NT2/D1 (cell line): ENCODE measurements at regions not wholly inside any gene's neighbourhood (a gene's known extent, or its start where the extent isn't known, plus 50 kb on each side); places are given as distances from the start of the nearest gene placed in this dataset.

Experiments used
- DNase-seq: peaks from one replicate; pipeline ENCODE4 v3.0.0-alpha.2; 2011; ENCODE audit warnings: low read depth, low spot score
- H3K27me3 ChIP-seq: 2 replicates; pipeline ENCODE4 v1.6.0; 2011; ENCODE audit warnings: mild to moderate bottlenecking; ENCODE audit not compliant: insufficient read length, insufficient read depth
- H3K36me3 ChIP-seq: 2 replicates; pipeline ENCODE4 v1.6.1; 2011; ENCODE audit warnings: mild to moderate bottlenecking, low read length, mixed read lengths; ENCODE audit not compliant: insufficient read depth, insufficient read length
- H3K4me1 ChIP-seq: 2 replicates; pipeline ENCODE4 v1.5.1; 2011; ENCODE audit not compliant: insufficient read depth, insufficient read length
- H3K4me3 ChIP-seq: 2 replicates; pipeline ENCODE4 v1.5.1; 2011; ENCODE audit warnings: low read depth; ENCODE audit not compliant: insufficient read length
- H3K9ac ChIP-seq: 2 replicates; pipeline ENCODE4 v1.6.0; 2011; ENCODE audit warnings: low read depth; ENCODE audit not compliant: insufficient read length
- H3K9me3 ChIP-seq: 2 replicates; pipeline ENCODE4 v1.5.1; 2011; ENCODE audit warnings: mild to moderate bottlenecking, low read length; ENCODE audit not compliant: insufficient read depth
- SUZ12 ChIP-seq: IDR thresholded peaks from 2 replicates; pipeline ENCODE4 v1.6.1; 2011; ENCODE audit not compliant: insufficient read length, insufficient read depth; ENCODE audit errors: extremely low read depth
- YY1 ChIP-seq: IDR thresholded peaks from 2 replicates; pipeline ENCODE4 v1.6.1; 2011; ENCODE audit not compliant: insufficient read length, insufficient read depth
- ZNF274 ChIP-seq: IDR thresholded peaks from 2 replicates; pipeline ENCODE4 v1.6.1; 2011; ENCODE audit warnings: mild to moderate bottlenecking, low read depth, low read length

DNA sequence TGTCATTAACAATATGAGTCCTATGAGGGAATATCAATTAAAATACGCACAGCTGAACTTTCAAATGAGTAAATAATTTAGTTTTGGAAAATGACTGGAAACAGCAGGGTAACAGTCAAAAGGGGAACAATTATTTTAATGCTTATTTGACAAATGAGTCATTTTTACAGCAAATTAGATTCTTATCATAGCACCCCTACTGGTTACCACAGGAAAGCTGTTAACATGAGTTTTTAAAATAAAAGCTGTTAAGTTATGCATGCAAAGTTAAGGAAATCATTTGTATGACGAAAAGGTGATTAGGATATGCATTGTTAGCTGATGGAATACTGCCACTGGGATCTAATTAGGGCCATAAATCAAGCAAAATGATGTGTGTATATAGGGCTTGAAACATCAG lies 435.1 kb upstream of the MEIS1 start:
- no peaks in the 10 kb centered on the region for H3K9me3 ChIP-seq
- TF ChIP-seq ZNF274: no peak
- TF ChIP-seq SUZ12: no peak
- TF ChIP-seq YY1: no peak
- no peak overlapping the region for H3K4me3 ChIP-seq

GRCh38 chr2:65999103-65999502 lies 435.8 kb upstream of the MEIS1 start:
- Histone ChIP-seq H3K27me3 (no peaks in the 10 kb centered on the region), H3K9ac (no peak overlapping the region), H3K4me3 (no peak overlapping the region), H3K36me3 (no peaks in the 10 kb centered on the region), H3K9me3 (no peaks in the 10 kb centered on the region), H3K4me1 (no peaks in the 10 kb centered on the region)
- TF ChIP-seq SUZ12: no peak
- no peak for TF ChIP-seq ZNF274
- no peak for TF ChIP-seq YY1
- DNase-seq: no peak

More for the DNA sequence above, 435.1 kb upstream of the MEIS1 start:
- H3K27me3 ChIP-seq: no peaks in the 10 kb centered on the region
- H3K9ac ChIP-seq: no peak overlapping the region
- H3K36me3 ChIP-seq: no peaks in the 10 kb centered on the region
- no peaks in the 10 kb centered on the region for H3K4me1 ChIP-seq
- DNase-seq: no peak

DNA sequence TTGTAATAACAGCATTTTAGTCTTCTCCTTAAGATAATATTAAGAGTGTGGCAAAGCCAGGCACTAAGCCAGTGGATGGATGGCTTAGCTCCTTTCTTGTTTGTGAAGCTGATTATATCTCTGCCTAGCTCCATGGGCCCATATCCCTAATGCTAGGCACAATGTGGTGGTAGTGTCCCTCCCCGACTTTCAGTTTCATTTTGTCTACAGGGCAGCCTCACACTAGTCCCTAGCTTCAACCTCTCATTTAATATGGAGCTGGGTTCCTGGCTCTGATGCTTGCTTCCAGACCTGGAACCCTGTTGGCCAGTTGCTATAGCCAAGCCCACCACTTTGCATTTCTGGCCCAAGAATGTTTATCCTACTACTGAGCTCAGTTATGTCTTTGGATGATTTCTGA lies 437.0 kb upstream of the MEIS1 start:
- no peaks in the 10 kb centered on the region for H3K36me3 ChIP-seq
- H3K9ac ChIP-seq: no peak overlapping the region
- TF ChIP-seq SUZ12 (no peak), YY1 (no peak), ZNF274 (no peak)
- no peaks in the 10 kb centered on the region for H3K27me3 ChIP-seq
- no peaks in the 10 kb centered on the region for H3K9me3 ChIP-seq
- DNase-seq: no peak
- H3K4me3 ChIP-seq: no peak overlapping the region
- H3K4me1 ChIP-seq: no peaks in the 10 kb centered on the region

- no peaks in the 10 kb centered on the region for H3K36me3 ChIP-seq
- no peaks in the 10 kb centered on the region; the same call in 1 of the 2 replicates for H3K9me3 ChIP-seq
- no peak overlapping the region for H3K4me3 ChIP-seq
- no peak for DNase-seq
- H3K4me1 ChIP-seq: no peaks in the 10 kb centered on the region
- no peak overlapping the region for H3K9ac ChIP-seq
- TF ChIP-seq SUZ12: no peak
- TF ChIP-seq YY1: no peak
- TF ChIP-seq ZNF274: no peak
- H3K27me3 ChIP-seq: no peaks in the 10 kb centered on the region
Measured at GRCh38 chr2:65992198-65992554, 442.7 kb upstream of the MEIS1 start.

DNA sequence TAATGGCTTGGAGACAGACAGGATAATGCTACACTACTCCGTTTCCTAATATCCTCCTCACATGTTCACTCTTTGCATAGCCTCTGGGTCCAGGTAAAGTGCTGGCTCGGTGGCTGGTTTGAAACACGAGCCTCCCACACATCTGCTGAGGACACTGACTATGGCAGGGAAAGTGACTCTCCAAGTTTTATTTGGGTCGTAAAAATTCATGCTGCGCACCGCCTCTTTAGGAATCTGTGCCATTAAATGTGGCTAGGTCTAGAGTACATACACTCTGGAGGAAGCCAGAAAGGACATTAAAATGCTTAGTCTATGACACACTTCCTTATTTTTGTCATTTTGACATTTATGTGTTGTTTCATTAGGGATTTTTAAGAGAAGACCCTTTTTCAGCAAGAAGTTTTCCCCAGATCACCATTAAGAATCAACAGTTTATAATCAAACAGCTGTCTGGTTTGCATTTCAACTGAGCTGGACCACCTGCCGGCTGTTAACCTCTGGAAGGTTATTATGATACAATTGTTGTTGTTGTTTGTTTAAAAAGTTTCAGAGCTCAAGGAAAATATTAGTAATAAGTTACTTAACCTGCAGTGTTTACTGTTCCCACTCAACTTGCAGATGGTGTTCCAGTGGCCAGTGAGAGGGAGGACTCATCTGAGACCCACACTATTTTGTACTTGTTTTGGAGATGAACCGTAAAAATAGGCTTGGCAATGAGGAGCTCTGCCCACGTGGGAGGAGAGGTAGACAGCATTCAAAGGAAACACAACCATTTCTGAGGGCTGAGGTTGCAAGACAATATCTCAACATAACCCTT lies 443.3 kb upstream of the MEIS1 start:
- H3K9ac ChIP-seq: no peak overlapping the region
- no peaks in the 10 kb centered on the region for H3K36me3 ChIP-seq
- TF ChIP-seq YY1: no peak
- no peak for TF ChIP-seq ZNF274
- TF ChIP-seq SUZ12: no peak
- H3K9me3 ChIP-seq: no peaks in the 10 kb centered on the region; the same call in 1 of the 2 replicates
- H3K4me3 ChIP-seq: no peak overlapping the region
- H3K4me1 ChIP-seq: no peaks in the 10 kb centered on the region
- no peaks in the 10 kb centered on the region for H3K27me3 ChIP-seq
- DNase-seq: no peak

- no peak overlapping the region for H3K9ac ChIP-seq
- no peaks in the 10 kb centered on the region for H3K36me3 ChIP-seq
- no peaks in the 10 kb centered on the region; the same call in 1 of the 2 replicates for H3K9me3 ChIP-seq
- no peaks in the 10 kb centered on the region for H3K4me1 ChIP-seq
- H3K4me3 ChIP-seq: no peak overlapping the region
- TF ChIP-seq ZNF274 (no peak), SUZ12 (no peak), YY1 (no peak)
- H3K27me3 ChIP-seq: no peaks in the 10 kb centered on the region
- no peak for DNase-seq
Measured at GRCh38 chr2:65985986-65986385, 448.9 kb upstream of the MEIS1 start.

- DNase-seq: no peak
- no peak overlapping the region for H3K4me3 ChIP-seq
- no peak for TF ChIP-seq ZNF274
- no peak for TF ChIP-seq YY1
- TF ChIP-seq SUZ12: no peak
- H3K27me3 ChIP-seq: no peaks in the 10 kb centered on the region
- H3K4me1 ChIP-seq: no peaks in the 10 kb centered on the region
- H3K36me3 ChIP-seq: no peaks in the 10 kb centered on the region
- no peaks in the 10 kb centered on the region for H3K9me3 ChIP-seq
- H3K9ac ChIP-seq: no peak overlapping the region
Measured at GRCh38 chr2:65980531-65980930, 454.4 kb upstream of the MEIS1 start.
